H1 (cell line): ENCODE measurements at regions not wholly inside any gene's neighbourhood (a gene's known extent, or its start where the extent isn't known, plus 50 kb on each side); places are given as distances from the start of the nearest gene placed in this dataset.

Experiments
- CEBPB ChIP-seq: IDR thresholded peaks from 2 replicates; pipeline ENCODE4 v1.6.1; 2012; ENCODE audit warnings: low read depth, low read length
- EP300 ChIP-seq, 2 experiments: IDR thresholded peaks; 1 replicate in 1 of 2; 2 replicates in 1 of 2; pipeline ENCODE4 v1.6.1; 2011 to 2012; ENCODE audit warnings: low read depth in 2 of 2, low read length in 2 of 2, mild to moderate bottlenecking in 2 of 2, borderline replicate concordance in 1 of 2, inconsistent platforms in 1 of 2, moderate library complexity in 1 of 2
- FOSL1 ChIP-seq: IDR thresholded peaks from 2 replicates; pipeline ENCODE4 v1.6.1; 2011; ENCODE audit warnings: mild to moderate bottlenecking, low read depth, low read length, moderate library complexity; ENCODE audit not compliant: insufficient read depth
- GTF2F1 ChIP-seq: IDR thresholded peaks from 2 replicates; pipeline ENCODE4 v1.6.1; 2012; ENCODE audit warnings: low read depth, low read length, improper control_type of control experiment, borderline replicate concordance
- POLR2A ChIP-seq, 2 experiments: IDR thresholded peaks; 1 replicate in 1 of 2; 2 replicates in 1 of 2; pipeline ENCODE4 v1.6.1; 2011; ENCODE audit warnings: low read depth in 2 of 2, low read length in 2 of 2, mild to moderate bottlenecking in 2 of 2; ENCODE audit errors: control extremely low read depth in 1 of 2
- POLR2AphosphoS5 ChIP-seq: IDR thresholded peaks from 2 replicates; pipeline ENCODE4 v1.6.1; 2011; ENCODE audit warnings: low read depth, low read length
- SIN3A ChIP-seq, 2 experiments: IDR thresholded peaks in 1 of 2; conservative IDR thresholded peaks in 1 of 2; 2 replicates each; pipeline ENCODE4 v1.6.1; 2011 to 2012; ENCODE audit warnings: low read length in 2 of 2, improper control_type of control experiment in 1 of 2, low read depth in 1 of 2, mild to moderate bottlenecking in 1 of 2
- TF ChIP-seq, protein P1 (sequence below): IDR thresholded peaks from 2 replicates; pipeline ENCODE4 v1.6.1; 2011; ENCODE audit warnings: low read depth, mild to moderate bottlenecking, low read length; ENCODE audit not compliant: insufficient read depth
- TF ChIP-seq, protein P2 (sequence below), 3 experiments: IDR thresholded peaks; 1 replicate in 2 of 3; 2 replicates in 1 of 3; pipeline versions ENCODE4 v1.5.1 to v1.6.1; 2011; ENCODE audit warnings: low read length in 3 of 3, mild to moderate bottlenecking in 3 of 3, inconsistent platforms in 2 of 3, low read depth in 1 of 3, moderate library complexity in 1 of 3; ENCODE audit not compliant: insufficient read depth in 1 of 3; ENCODE audit errors: control extremely low read depth in 1 of 3

- TF ChIP-seq, protein P1, sequence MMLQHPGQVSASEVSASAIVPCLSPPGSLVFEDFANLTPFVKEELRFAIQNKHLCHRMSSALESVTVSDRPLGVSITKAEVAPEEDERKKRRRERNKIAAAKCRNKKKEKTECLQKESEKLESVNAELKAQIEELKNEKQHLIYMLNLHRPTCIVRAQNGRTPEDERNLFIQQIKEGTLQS: no peak
- TF ChIP-seq GTF2F1 (no peak), EP300 (IDR thresholded peaks at IDR 0.05; ENCODE audit: borderline replicate concordance in 1 of 2, low read depth in 2 of 2, low read length in 2 of 2) (no peak), POLR2A (IDR thresholded peaks at IDR 0.05; ENCODE audit: control extremely low read depth in 1 of 2, low read depth in 2 of 2, low read length in 2 of 2) (no peak), POLR2AphosphoS5 (no peak), SIN3A (conservative IDR thresholded peaks at IDR 0.05 in 1 of 2, IDR thresholded peaks at IDR 0.05 in 1 of 2; ENCODE audit: low read depth in 1 of 2, low read length in 2 of 2) (no peak), CEBPB (no peak), FOSL1 (no peak)
- TF ChIP-seq, protein P2, sequence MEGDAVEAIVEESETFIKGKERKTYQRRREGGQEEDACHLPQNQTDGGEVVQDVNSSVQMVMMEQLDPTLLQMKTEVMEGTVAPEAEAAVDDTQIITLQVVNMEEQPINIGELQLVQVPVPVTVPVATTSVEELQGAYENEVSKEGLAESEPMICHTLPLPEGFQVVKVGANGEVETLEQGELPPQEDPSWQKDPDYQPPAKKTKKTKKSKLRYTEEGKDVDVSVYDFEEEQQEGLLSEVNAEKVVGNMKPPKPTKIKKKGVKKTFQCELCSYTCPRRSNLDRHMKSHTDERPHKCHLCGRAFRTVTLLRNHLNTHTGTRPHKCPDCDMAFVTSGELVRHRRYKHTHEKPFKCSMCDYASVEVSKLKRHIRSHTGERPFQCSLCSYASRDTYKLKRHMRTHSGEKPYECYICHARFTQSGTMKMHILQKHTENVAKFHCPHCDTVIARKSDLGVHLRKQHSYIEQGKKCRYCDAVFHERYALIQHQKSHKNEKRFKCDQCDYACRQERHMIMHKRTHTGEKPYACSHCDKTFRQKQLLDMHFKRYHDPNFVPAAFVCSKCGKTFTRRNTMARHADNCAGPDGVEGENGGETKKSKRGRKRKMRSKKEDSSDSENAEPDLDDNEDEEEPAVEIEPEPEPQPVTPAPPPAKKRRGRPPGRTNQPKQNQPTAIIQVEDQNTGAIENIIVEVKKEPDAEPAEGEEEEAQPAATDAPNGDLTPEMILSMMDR (IDR thresholded peaks at IDR 0.05; ENCODE audit: control extremely low read depth in 1 of 3, insufficient read depth in 1 of 3, low read depth in 1 of 3, low read length in 3 of 3): no peak
Observed at GRCh38 chr14:97920201-97920600, 1123.0 kb downstream of the VRK1 start.
